AG10803 (cell line): ENCODE measurements at regions not wholly inside any gene's neighbourhood (a gene's known extent, or its start where the extent isn't known, plus 50 kb on each side); places are given as distances from the start of the nearest gene placed in this dataset.
A peak's percentile ranks its signal among the peaks of the same experiment; 100 is the strongest.

ENCODE experiments used
- DNase-seq: peaks from one replicate; pipeline ENCODE4 v3.0.0; 2010; ENCODE audit warnings: low read depth
- H3K4me3 ChIP-seq: 2 replicates; pipeline ENCODE4 v1.5.1; 2011; ENCODE audit warnings: mild to moderate bottlenecking, low read length, control low read depth
- TF ChIP-seq, protein P1 (sequence below): conservative IDR thresholded peaks from 2 replicates; pipeline ENCODE4 v1.5.1; 2011; ENCODE audit warnings: mild to moderate bottlenecking, low read length, control low read depth, inconsistent platforms

DNA sequence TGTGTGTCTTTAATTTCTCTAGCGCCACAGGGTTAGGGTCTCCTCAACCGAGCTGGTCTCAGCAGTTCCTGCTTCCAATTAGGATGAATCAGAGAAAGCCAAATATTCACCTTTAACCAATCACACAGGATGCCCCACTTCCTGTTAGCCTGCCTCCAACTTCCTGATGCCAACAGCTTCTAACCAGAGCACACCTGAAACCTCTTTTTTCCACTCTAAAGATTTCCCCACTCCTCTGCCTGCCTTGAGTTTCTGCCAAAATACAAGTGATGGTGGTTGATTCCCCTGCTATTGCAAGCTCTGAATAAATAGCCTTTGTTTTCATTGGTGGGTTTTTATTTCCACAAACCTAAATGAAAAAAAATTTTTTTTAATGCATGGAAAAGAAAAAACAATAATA lies 144.7 kb upstream of the UST start:
- TF ChIP-seq, protein P1, sequence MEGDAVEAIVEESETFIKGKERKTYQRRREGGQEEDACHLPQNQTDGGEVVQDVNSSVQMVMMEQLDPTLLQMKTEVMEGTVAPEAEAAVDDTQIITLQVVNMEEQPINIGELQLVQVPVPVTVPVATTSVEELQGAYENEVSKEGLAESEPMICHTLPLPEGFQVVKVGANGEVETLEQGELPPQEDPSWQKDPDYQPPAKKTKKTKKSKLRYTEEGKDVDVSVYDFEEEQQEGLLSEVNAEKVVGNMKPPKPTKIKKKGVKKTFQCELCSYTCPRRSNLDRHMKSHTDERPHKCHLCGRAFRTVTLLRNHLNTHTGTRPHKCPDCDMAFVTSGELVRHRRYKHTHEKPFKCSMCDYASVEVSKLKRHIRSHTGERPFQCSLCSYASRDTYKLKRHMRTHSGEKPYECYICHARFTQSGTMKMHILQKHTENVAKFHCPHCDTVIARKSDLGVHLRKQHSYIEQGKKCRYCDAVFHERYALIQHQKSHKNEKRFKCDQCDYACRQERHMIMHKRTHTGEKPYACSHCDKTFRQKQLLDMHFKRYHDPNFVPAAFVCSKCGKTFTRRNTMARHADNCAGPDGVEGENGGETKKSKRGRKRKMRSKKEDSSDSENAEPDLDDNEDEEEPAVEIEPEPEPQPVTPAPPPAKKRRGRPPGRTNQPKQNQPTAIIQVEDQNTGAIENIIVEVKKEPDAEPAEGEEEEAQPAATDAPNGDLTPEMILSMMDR = no peak
- DNase-seq = no peak
- H3K4me3 ChIP-seq = no peak overlapping the region

DNA sequence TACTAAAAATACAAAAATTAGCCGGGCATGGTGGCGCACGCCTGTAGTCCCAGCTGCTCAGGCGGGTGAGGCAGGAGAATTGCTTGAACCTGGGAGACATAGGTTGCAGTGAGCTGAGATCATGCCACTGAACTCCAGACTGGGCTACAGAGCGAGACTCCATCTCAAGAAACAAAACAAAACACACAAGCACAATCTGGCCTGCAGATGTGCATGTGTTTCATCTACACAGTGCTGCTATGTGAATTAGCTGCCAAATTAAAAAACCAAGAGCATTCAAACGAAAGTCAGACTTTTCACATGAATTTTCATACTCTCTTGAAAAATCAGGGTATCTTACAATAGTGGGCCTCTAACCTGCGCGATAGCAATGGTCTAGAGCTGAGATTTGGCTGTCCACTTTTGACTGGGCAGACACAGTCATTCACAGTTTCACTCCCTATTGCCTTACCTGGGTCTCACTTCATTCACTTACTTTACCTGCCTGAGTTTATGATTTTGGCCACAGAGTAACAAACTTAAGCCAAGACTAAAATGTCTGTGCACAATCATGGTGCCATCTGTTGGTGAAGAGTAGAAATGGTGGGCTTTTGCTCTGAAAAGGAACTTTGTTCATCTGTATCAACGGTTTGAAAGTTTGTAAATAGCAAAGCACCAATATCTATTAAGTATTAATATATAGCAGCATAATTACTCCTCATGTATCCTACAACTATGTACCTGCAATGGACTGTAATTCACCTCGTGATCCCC lies 138.5 kb upstream of the UST start:
- H3K4me3 ChIP-seq = no peak overlapping the region
- TF ChIP-seq, protein P1 = peak; percentile 51
- DNase-seq = peak; percentile 72

DNA sequence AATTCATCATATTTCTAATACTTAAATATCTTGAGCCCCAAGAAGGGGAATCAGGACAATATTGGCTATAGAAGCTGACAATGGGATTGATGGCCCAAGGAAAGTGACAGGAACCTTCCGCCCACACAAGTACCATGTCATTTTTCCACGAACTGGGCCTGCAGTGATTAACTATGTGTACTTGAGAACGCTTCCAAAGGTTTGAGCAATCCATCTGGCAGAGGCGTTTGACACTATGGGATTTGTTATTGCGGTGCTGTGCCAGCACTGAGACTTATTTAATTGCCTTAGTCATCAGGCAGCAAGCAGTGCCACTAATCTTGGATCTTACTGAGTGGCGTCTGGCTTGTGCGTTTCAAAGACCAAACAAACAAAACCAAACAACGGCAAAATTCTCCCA lies 135.6 kb upstream of the UST start:
- TF ChIP-seq, protein P1 = no peak
- DNase-seq = peak; percentile 89
- H3K4me3 ChIP-seq = no peak overlapping the region

DNA sequence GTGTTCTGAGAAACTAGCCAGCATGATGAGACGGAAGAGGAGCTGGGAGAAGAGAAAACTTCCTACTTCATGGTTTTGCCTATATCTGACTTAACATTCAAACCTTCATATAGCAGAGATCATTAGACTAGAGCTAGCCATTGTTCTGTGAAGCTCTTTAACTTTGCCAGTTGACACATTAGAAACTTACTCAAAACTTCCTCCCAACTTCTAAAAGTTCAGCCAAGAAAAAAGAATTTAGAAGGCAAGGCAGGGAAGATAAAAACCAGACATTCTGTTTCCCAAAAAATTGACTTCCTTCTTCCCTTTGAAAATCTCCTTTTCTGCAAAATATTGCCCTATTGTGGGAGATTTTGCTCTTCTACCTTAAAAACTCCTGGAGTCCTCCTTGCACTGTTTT lies 134.8 kb upstream of the UST start:
- no peak for DNase-seq
- H3K4me3 ChIP-seq = no peak overlapping the region
- TF ChIP-seq, protein P1 = no peak

DNA sequence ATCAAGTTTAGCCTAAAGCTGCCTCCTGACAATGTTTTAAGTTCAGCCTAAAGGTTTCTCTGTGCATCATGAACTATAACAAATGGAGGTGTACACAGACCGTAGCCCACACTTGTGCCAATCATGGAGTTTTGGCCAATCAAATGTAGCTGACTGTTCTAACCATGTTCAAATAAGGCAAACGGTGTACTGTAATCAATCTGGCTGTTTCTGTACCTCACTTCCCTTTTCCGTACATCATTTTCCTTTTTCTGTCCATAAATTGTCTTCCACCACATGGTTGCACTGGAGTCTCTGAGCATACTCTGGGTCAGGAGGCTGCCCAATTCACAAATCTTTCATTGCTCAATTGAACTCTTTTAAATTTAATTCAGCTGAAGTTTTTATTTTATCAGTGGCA lies 132.2 kb upstream of the UST start:
- TF ChIP-seq, protein P1 = no peak
- DNase-seq = no peak
- no peak overlapping the region for H3K4me3 ChIP-seq

DNA sequence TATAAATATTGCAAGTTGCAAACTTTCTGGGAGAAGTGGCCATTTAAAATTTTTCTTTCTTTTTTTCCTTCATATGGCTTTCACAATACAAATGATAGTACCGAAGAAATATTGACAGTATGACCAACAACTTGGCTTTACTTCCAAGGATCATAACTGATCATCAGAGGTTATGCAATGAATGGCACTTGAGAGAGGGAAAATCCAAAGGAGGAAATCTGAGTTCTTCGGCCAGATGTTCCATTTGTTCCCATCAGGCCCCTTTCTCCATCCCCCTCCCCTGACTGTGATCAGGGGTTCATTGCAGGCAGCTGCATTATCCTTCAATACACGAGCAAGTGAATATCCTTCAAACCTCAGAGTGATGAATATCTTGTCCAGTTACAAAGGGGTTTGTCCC lies 130.0 kb upstream of the UST start:
- no peak overlapping the region for H3K4me3 ChIP-seq
- TF ChIP-seq, protein P1 = no peak
- DNase-seq = peak; percentile 56

DNA sequence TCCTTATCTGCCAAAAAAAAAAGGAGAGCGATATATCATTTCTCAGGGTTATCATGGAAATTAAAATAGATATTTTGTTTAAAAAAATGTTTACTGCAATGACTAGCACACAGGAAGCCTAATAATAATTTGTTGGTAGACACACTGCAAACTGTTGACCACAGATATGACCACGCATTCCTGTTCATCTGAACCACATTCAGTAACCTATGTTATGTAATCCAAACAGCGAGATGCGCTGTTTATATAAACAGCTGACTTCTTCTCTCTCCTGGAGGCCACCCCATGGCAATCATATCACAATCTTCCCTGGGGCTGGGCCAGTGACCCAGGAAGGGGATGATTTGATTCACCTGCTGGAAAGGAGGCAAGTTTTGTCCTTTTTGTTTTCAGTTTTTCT lies 129.3 kb upstream of the UST start:
- TF ChIP-seq, protein P1 = no peak
- peak; percentile 77 for DNase-seq
- no peak overlapping the region for H3K4me3 ChIP-seq
